Progenitor cell of endocrine pancreas (in vitro differentiated cells): ENCODE measurements at regions not wholly inside any gene's neighbourhood (a gene's known extent, or its start where the extent isn't known, plus 50 kb on each side); places are given as distances from the start of the nearest gene placed in this dataset.
"Not testable (repeated sequence)": the region's sequence is repeated elsewhere in the genome, so short reads cannot be mapped to it uniquely, and the experiment has no call there.

Experiments
- DNase-seq: peaks from one replicate; pipeline ENCODE4 v3.0.0; 2021; ENCODE audit warnings: low spot score; ENCODE audit not compliant: unreplicated experiment
- H3K27ac Mint-ChIP-seq: 2 replicates; pipeline ENCODE4 v1.8.0; 2021; ENCODE audit warnings: mild to moderate bottlenecking, moderate library complexity, mixed read lengths
- H3K27me3 Mint-ChIP-seq: 2 replicates; pipeline ENCODE4 v1.8.0; 2021; ENCODE audit warnings: mixed read lengths
- H3K36me3 Mint-ChIP-seq: 2 replicates; pipeline ENCODE4 v1.8.0; 2022; ENCODE audit warnings: mixed read lengths; ENCODE audit not compliant: insufficient read depth
- H3K4me1 Mint-ChIP-seq: 2 replicates; pipeline ENCODE4 v1.8.0; 2021; ENCODE audit warnings: low read depth, mixed read lengths
- H3K4me3 Mint-ChIP-seq: 2 replicates; pipeline ENCODE4 v1.8.0; 2021; ENCODE audit warnings: low read depth, mild to moderate bottlenecking, moderate library complexity, mixed read lengths
- H3K9me3 Mint-ChIP-seq: 2 replicates; pipeline ENCODE4 v1.8.0; 2021; ENCODE audit warnings: low read depth, mixed read lengths
- CTCF ChIP-seq: fragments of 200-600 bp; sonication (generic); IDR thresholded peaks from one replicate; pipeline ENCODE4 v1.5.0; 2021; ENCODE audit warnings: antibody characterized with exemption, mild to moderate bottlenecking; ENCODE audit not compliant: unreplicated experiment

DNA sequence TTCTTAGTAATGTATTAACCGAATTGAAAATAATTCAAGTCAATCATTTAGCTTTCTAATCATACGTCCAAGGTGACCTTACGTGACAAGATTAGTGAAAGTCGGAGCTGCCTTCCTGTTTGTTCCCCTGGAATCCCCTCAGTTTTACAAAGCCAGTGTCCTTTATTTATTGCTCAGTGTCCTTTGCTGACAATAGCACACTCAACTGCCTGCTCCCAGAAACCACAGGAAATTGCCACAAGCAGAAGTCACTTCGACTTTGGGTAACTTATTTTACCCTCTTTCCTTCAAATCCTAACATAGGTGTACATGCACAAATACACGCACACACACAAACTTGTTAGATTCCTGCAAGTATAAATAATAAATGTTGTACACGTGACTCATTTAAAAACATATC, 1167.7 kb upstream of the ADGRB3 start:
- Mint-ChIP-seq H3K27me3 (no peaks in the 10 kb centered on the region), H3K9me3 (peaks cover 10% of the 10 kb centered on the region), H3K4me1 (no peaks in the 10 kb centered on the region), H3K27ac (no peak overlapping the region), H3K36me3 (no peaks in the 10 kb centered on the region), H3K4me3 (no peak overlapping the region)
- DNase-seq = no peak
- TF ChIP-seq CTCF = no peak

DNA sequence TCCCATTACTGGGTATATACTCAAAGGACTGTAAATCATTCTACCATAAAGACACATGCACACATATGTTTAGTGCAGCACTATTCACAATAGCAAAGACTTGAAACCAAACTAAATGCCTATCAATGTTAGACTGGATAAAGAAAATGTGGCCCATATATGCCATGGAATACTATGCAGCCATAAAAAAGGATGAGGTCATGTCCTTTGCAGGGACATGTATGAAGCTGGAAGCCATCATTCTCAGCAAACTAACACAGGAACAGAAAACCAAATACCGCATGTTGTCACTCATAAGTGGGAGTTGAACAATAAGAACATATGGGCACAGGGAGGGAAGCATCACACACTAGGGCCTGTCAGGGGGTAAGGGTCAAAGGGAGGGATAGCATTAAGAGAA, 1172.4 kb upstream of the ADGRB3 start:
- not testable (repeated sequence) for H3K4me1 Mint-ChIP-seq, H3K4me3 Mint-ChIP-seq, H3K27ac Mint-ChIP-seq, DNase-seq, H3K27me3 Mint-ChIP-seq, H3K36me3 Mint-ChIP-seq
- peaks cover 17% of the 10 kb centered on the region for H3K9me3 Mint-ChIP-seq

- DNase-seq = no peak
- Mint-ChIP-seq H3K4me1 (no peaks in the 10 kb centered on the region), H3K4me3 (no peak overlapping the region), H3K27me3 (no peaks in the 10 kb centered on the region), H3K27ac (no peak overlapping the region), H3K36me3 (no peaks in the 10 kb centered on the region), H3K9me3 (peaks cover 22% of the 10 kb centered on the region)
- no peak for TF ChIP-seq CTCF
Observed at GRCh38 chr6:67459556-67459955, 1175.5 kb upstream of the ADGRB3 start.

GRCh38 chr6:67458265-67458664, 1176.8 kb upstream of the ADGRB3 start:
- H3K36me3 Mint-ChIP-seq = no peaks in the 10 kb centered on the region
- no peaks in the 10 kb centered on the region for H3K27me3 Mint-ChIP-seq
- no peak for DNase-seq
- H3K4me1 Mint-ChIP-seq = no peaks in the 10 kb centered on the region
- H3K27ac Mint-ChIP-seq = no peak overlapping the region
- no peak for TF ChIP-seq CTCF
- H3K4me3 Mint-ChIP-seq = no peak overlapping the region
- peaks cover 22% of the 10 kb centered on the region for H3K9me3 Mint-ChIP-seq

- Mint-ChIP-seq H3K36me3 (no peaks in the 10 kb centered on the region), H3K4me3 (no peak overlapping the region), H3K4me1 (no peaks in the 10 kb centered on the region), H3K27me3 (no peaks in the 10 kb centered on the region), H3K27ac (no peak overlapping the region), H3K9me3 (no peaks in the 10 kb centered on the region)
- DNase-seq = no peak
- TF ChIP-seq CTCF = no peak
Observed at GRCh38 chr6:67451874-67452273, 1183.2 kb upstream of the ADGRB3 start.

DNA sequence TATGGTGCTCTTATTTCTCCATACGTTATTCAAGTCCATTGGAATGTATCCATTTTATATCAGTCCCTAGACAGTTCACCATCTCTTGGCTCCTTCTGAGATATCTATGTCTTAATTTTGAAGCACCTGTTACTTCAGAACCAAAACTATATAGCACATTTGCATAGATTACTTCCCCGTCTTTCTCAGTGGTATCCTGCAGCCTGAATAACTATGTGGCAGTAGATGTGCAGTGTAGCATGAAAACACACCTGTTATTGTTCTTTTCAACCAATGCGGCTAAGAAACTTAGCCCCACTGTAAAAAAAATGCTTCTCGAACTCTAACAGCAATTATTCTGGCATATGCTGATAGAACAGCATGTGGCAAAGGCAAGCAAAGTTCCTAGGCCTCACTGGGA, 1184.4 kb upstream of the ADGRB3 start:
- no peak for TF ChIP-seq CTCF
- no peak for DNase-seq
- H3K4me1 Mint-ChIP-seq = no peaks in the 10 kb centered on the region
- no peak overlapping the region for H3K4me3 Mint-ChIP-seq
- no peaks in the 10 kb centered on the region for H3K9me3 Mint-ChIP-seq
- no peaks in the 10 kb centered on the region for H3K27me3 Mint-ChIP-seq
- H3K36me3 Mint-ChIP-seq = no peaks in the 10 kb centered on the region
- H3K27ac Mint-ChIP-seq = no peak overlapping the region
